CD14-positive monocyte (primary cell): ENCODE measurements at regions not wholly inside any gene's neighbourhood (a gene's known extent, or its start where the extent isn't known, plus 50 kb on each side); places are given as distances from the start of the nearest gene placed in this dataset.

Experiments
- DNase-seq, 3 donors: peaks; one replicate each; pipeline ENCODE4 v3.0.0-alpha.2; 2011 to 2022
- H2AFZ ChIP-seq: 2 replicates; pipeline ENCODE4 v1.6.0; 2012; ENCODE audit warnings: mild to moderate bottlenecking, low read depth, low read length, inconsistent platforms; ENCODE audit not compliant: insufficient read depth, poor library complexity, severe bottlenecking
- H3K27ac ChIP-seq, 2 donors: 1 replicate in 1 of 2; 2 replicates in 1 of 2; pipeline ENCODE4 v1.5.1; 2012 to 2013; ENCODE audit warnings: low read length in 2 of 2, control low read depth in 1 of 2, inconsistent platforms in 1 of 2, low read depth in 1 of 2, mild to moderate bottlenecking in 1 of 2
- H3K27me3 ChIP-seq, 2 donors: one replicate each; pipeline versions ENCODE4 v1.6.0 to v1.6.1; 2011 to 2013; ENCODE audit warnings: low read length in 2 of 2; ENCODE audit not compliant: control insufficient read depth in 2 of 2, insufficient read depth in 2 of 2
- H3K36me3 ChIP-seq, 2 donors: replicated peaks in 1 of 2; 1 replicate in 1 of 2; 2 replicates in 1 of 2; pipeline versions ENCODE4 v1.5.1 to v1.6.1; 2012 to 2013; ENCODE audit warnings: low read length in 2 of 2, control low read depth in 1 of 2, inconsistent platforms in 1 of 2, mild to moderate bottlenecking in 1 of 2; ENCODE audit not compliant: insufficient read depth in 2 of 2, control insufficient read depth in 1 of 2
- H3K4me1 ChIP-seq, 2 donors: 1 replicate in 1 of 2; 2 replicates in 1 of 2; pipeline versions ENCODE4 v1.5.1 to v1.6.1; 2012 to 2013; ENCODE audit warnings: low read length in 2 of 2, control low read depth in 1 of 2, inconsistent platforms in 1 of 2, mild to moderate bottlenecking in 1 of 2, moderate library complexity in 1 of 2; ENCODE audit not compliant: insufficient read depth in 2 of 2, control insufficient read depth in 1 of 2
- H3K4me2 ChIP-seq: replicated peaks from 2 replicates; pipeline ENCODE3; 2012; ENCODE audit warnings: low read length, moderate library complexity, mild to moderate bottlenecking; ENCODE audit not compliant: poor library complexity, severe bottlenecking; ENCODE audit errors: extremely low read depth
- H3K4me3 ChIP-seq, 3 experiments: fragments of 200-600 bp in 1 of 3; sonication (generic) in 1 of 3; replicated peaks in 1 of 3; 1 replicate in 2 of 3; 2 replicates in 1 of 3; pipeline ENCODE4 v1.5.1; 2011 to 2013; ENCODE audit warnings: low read length in 3 of 3, mild to moderate bottlenecking in 3 of 3, control low read depth in 2 of 3, low read depth in 2 of 3, inconsistent platforms in 1 of 3, moderate library complexity in 1 of 3
- H3K79me2 ChIP-seq: 2 replicates; pipeline ENCODE4 v1.6.0; 2012; ENCODE audit warnings: mild to moderate bottlenecking, control low read depth, inconsistent platforms, low read length, moderate library complexity; ENCODE audit not compliant: insufficient read depth
- H3K9ac ChIP-seq: 2 replicates; pipeline ENCODE4 v1.6.0; 2017; ENCODE audit warnings: low read length, mild to moderate bottlenecking; ENCODE audit not compliant: insufficient read depth, poor library complexity, severe bottlenecking
- H3K9me3 ChIP-seq, 2 donors: replicated peaks in 1 of 2; 1 replicate in 1 of 2; 2 replicates in 1 of 2; pipeline versions ENCODE4 v1.5.1 to v1.6.1; 2012 to 2013; ENCODE audit warnings: low read length in 2 of 2, control low read depth in 1 of 2; ENCODE audit not compliant: control insufficient read depth in 1 of 2, insufficient read depth in 1 of 2
- H4K20me1 ChIP-seq: 2 replicates; pipeline ENCODE4 v1.6.0; 2012; ENCODE audit warnings: mild to moderate bottlenecking, low read length, control low read depth, moderate library complexity; ENCODE audit not compliant: insufficient read depth
- H3K27ac Mint-ChIP-seq, 7 donors: one replicate each; pipeline ENCODE4 v1.8.0; 2020; ENCODE audit warnings: mild to moderate bottlenecking in 7 of 7, mixed read lengths in 7 of 7, moderate library complexity in 6 of 7, inconsistent platforms in 2 of 7
- H3K27me3 Mint-ChIP-seq, 3 donors: one replicate each; pipeline ENCODE4 v1.8.0; 2021 to 2022; ENCODE audit warnings: low read depth in 3 of 3, mild to moderate bottlenecking in 3 of 3, mixed read lengths in 3 of 3, moderate library complexity in 3 of 3, inconsistent platforms in 1 of 3
- H3K36me3 Mint-ChIP-seq, 2 donors: one replicate each; pipeline ENCODE4 v1.8.0; 2020; ENCODE audit warnings: mixed read lengths in 2 of 2, inconsistent platforms in 1 of 2, mild to moderate bottlenecking in 1 of 2
- H3K4me1 Mint-ChIP-seq: one replicate; pipeline ENCODE4 v1.8.0; 2020; ENCODE audit warnings: mild to moderate bottlenecking, mixed read lengths
- H3K4me3 Mint-ChIP-seq, 2 donors: one replicate each; pipeline ENCODE4 v1.8.0; 2020; ENCODE audit warnings: mild to moderate bottlenecking in 2 of 2, mixed read lengths in 2 of 2, moderate library complexity in 1 of 2
- H3K9me3 Mint-ChIP-seq, 7 donors: one replicate each; pipeline ENCODE4 v1.8.0; 2020 to 2022; ENCODE audit warnings: mixed read lengths in 7 of 7, mild to moderate bottlenecking in 6 of 7, moderate library complexity in 6 of 7, inconsistent platforms in 2 of 7
- CTCF ChIP-seq: fragments of 200-600 bp; IDR thresholded peaks from one replicate; pipeline ENCODE4 v1.8.0; 2022; ENCODE audit warnings: antibody characterized with exemption, mild to moderate bottlenecking
- WGBS: methylation state at CpG from one replicate; pipeline ENCODE4 v1.1.5; 2013; ENCODE audit warnings: missing lambda C conversion rate; ENCODE audit not compliant: insufficient coverage; 5-methylcytosine and 5-hydroxymethylcytosine counted together
- intact Hi-C, 2 donors: fragments of 100-400 bp; cut with micrococcal nuclease; formaldehyde crosslinking; loops; one replicate each; pipeline versions ENCODE4 v1.15.0 to v1.15.1; 2023

GRCh38 chr3:182597621-182598041 is 195.7 kb upstream of the ATP11B start:
- Mint-ChIP-seq H3K27ac (no peak overlapping the region), H3K4me3 (no peak overlapping the region), H3K4me1 (no peaks in the 10 kb centered on the region), H3K36me3 (no peaks in the 10 kb centered on the region), H3K27me3 (peaks cover 0 to 6% (median under 1%) of the 10 kb centered on the region in 3 donors), H3K9me3 (peaks cover 0 to 2% (median 1%) of the 10 kb centered on the region in 7 donors)
- no peak overlapping the region for H2AFZ ChIP-seq
- no peaks in the 10 kb centered on the region for H4K20me1 ChIP-seq
- DNase-seq, result no peak
- no peaks in the 10 kb centered on the region for H3K27me3 ChIP-seq
- H3K9me3 ChIP-seq, result no peaks in the 10 kb centered on the region
- intact Hi-C loops, result no loop called here
- no peak overlapping the region for H3K9ac ChIP-seq
- H3K4me1 ChIP-seq, result no peaks in the 10 kb centered on the region
- H3K4me3 ChIP-seq, result no peak overlapping the region
- H3K36me3 ChIP-seq, result no peaks in the 10 kb centered on the region
- 100% methylated on average over 1 of the region's 3 CpGs for WGBS
- H3K27ac ChIP-seq, result no peak overlapping the region
- TF ChIP-seq CTCF, result no peak
- no peak overlapping the region for H3K4me2 ChIP-seq
- H3K79me2 ChIP-seq, result no peaks in the 10 kb centered on the region

- H3K9me3 Mint-ChIP-seq, result peaks cover 0 to 2% (median 0%) of the 10 kb centered on the region in 7 donors
- H3K36me3 Mint-ChIP-seq, result no peaks in the 10 kb centered on the region
- no peaks in the 10 kb centered on the region for H3K4me1 ChIP-seq
- peaks cover 0 to 6% (median 2%) of the 10 kb centered on the region in 3 donors for H3K27me3 Mint-ChIP-seq
- H3K27me3 ChIP-seq, result no peaks in the 10 kb centered on the region
- H4K20me1 ChIP-seq, result no peaks in the 10 kb centered on the region
- H3K36me3 ChIP-seq, result no peaks in the 10 kb centered on the region
- no peak overlapping the region for H2AFZ ChIP-seq
- WGBS, result 33% methylated on average over 1 of the region's 2 CpGs
- no peak for DNase-seq
- TF ChIP-seq CTCF, result no peak
- no peak overlapping the region for H3K27ac Mint-ChIP-seq
- H3K9me3 ChIP-seq, result no peaks in the 10 kb centered on the region
- no peak overlapping the region for H3K27ac ChIP-seq
- H3K79me2 ChIP-seq, result no peaks in the 10 kb centered on the region
- intact Hi-C loops, result no loop called here
- H3K4me2 ChIP-seq, result no peak overlapping the region
- H3K4me3 Mint-ChIP-seq, result no peak overlapping the region
- no peaks in the 10 kb centered on the region for H3K4me1 Mint-ChIP-seq
- no peak overlapping the region for H3K9ac ChIP-seq
- no peak overlapping the region for H3K4me3 ChIP-seq
Measured at GRCh38 chr3:182601597-182601996, 191.7 kb upstream of the ATP11B start.
